MCF 10A (cell line): ENCODE measurements at regions not wholly inside any gene's neighbourhood (a gene's known extent, or its start where the extent isn't known, plus 50 kb on each side); places are given as distances from the start of the nearest gene placed in this dataset.

Experiments
- BruUV-seq: library from RNA; stranded (reverse); fragments of 400-500 nt; replicated peaks from 2 replicates; lab custom pipeline; 2021; lab: Mats Ljungman, UMichigan
- CTCF ChIA-PET: fragments of 300-600 bp; sonication (Branson Sonifier 250); formaldehyde crosslinking; extraction: SDS; loops from one replicate; lab custom pipeline; 2021; ENCODE audit warnings: antibody characterized with exemption, inconsistent platforms; lab: Yijun Ruan, JAX
- POLR2A ChIA-PET: fragments of 300-600, 350-650 bp; sonication (Branson Sonifier 250); formaldehyde crosslinking; extraction: SDS; loops from one replicate; lab custom pipeline; 2020; ENCODE audit warnings: antibody characterized with exemption, inconsistent platforms; lab: Yijun Ruan, JAX
- DNase-seq: peaks from one replicate; pipeline ENCODE4 v3.0.0-alpha.2; 2018; ENCODE audit not compliant: unreplicated experiment
- H3K27ac Mint-ChIP-seq: one replicate; pipeline ENCODE4 v1.8.0; 2022; ENCODE audit warnings: mild to moderate bottlenecking, low read depth, mixed read lengths; ENCODE audit not compliant: unreplicated experiment
- H3K27me3 Mint-ChIP-seq: one replicate; pipeline ENCODE4 v1.8.0; 2022; ENCODE audit warnings: mixed read lengths; ENCODE audit not compliant: insufficient read depth, unreplicated experiment
- H3K36me3 Mint-ChIP-seq: one replicate; pipeline ENCODE4 v1.8.0; 2022; ENCODE audit warnings: mild to moderate bottlenecking, moderate library complexity, mixed read lengths; ENCODE audit not compliant: insufficient read depth, unreplicated experiment
- H3K4me1 Mint-ChIP-seq: one replicate; pipeline ENCODE4 v1.8.0; 2022; ENCODE audit warnings: mixed read lengths; ENCODE audit not compliant: insufficient read depth, unreplicated experiment
- H3K4me3 Mint-ChIP-seq: one replicate; pipeline ENCODE4 v1.8.0; 2022; ENCODE audit warnings: mild to moderate bottlenecking, moderate library complexity, mixed read lengths; ENCODE audit not compliant: unreplicated experiment
- H3K9me3 Mint-ChIP-seq: one replicate; pipeline ENCODE4 v1.8.0; 2022; ENCODE audit warnings: mixed read lengths; ENCODE audit not compliant: unreplicated experiment
- CTCF ChIP-seq: fragments of 200-600 bp; IDR thresholded peaks from one replicate; pipeline ENCODE4 v1.8.0; 2022; ENCODE audit warnings: antibody characterized with exemption, mild to moderate bottlenecking; ENCODE audit not compliant: unreplicated experiment
- intact Hi-C: fragments of 100-400 bp; cut with micrococcal nuclease; formaldehyde crosslinking; loops from 2 replicates; pipeline ENCODE4 v1.14.1; 2022

GRCh38 chr5:86881493-86882090 lies 263.9 kb downstream of the COX7C start:
- H3K9me3 Mint-ChIP-seq, result no peaks in the 10 kb centered on the region
- BruUV-seq, result no TSS peak
- no peak for TF ChIP-seq CTCF
- ChIA-PET POLR2A (no interaction called here), CTCF (interaction anchor here (2.8 kb wide), 1 partner anchor 130 kb away, joined by 21 read pairs; no protein-coding TSS in a partner anchor)
- intact Hi-C loops, result loop anchor here (1.0 kb wide), 2 partner anchors 87 to 132 kb away; no protein-coding TSS in a partner anchor
- no peak overlapping the region for H3K4me3 Mint-ChIP-seq
- no peaks in the 10 kb centered on the region for H3K36me3 Mint-ChIP-seq
- no peak overlapping the region for H3K27ac Mint-ChIP-seq
- DNase-seq, result no peak
- H3K4me1 Mint-ChIP-seq, result no peaks in the 10 kb centered on the region
- peaks cover 75% of the 10 kb centered on the region for H3K27me3 Mint-ChIP-seq

- ChIA-PET CTCF (no interaction called here), POLR2A (interaction anchor here (0.6 kb wide), 1 partner anchor 267 kb away, joined by 3 read pairs; the partner anchor contains the start of gene COX7C)
- no peak for TF ChIP-seq CTCF
- no TSS peak for BruUV-seq
- Mint-ChIP-seq H3K27me3 (peaks cover 54% of the 10 kb centered on the region), H3K9me3 (no peaks in the 10 kb centered on the region), H3K4me1 (no peaks in the 10 kb centered on the region), H3K36me3 (no peaks in the 10 kb centered on the region), H3K4me3 (no peak overlapping the region), H3K27ac (no peak overlapping the region)
- no peak for DNase-seq
- intact Hi-C loops, result no loop called here
Measured at GRCh38 chr5:86884608-86885007, 266.9 kb downstream of the COX7C start.

- Mint-ChIP-seq H3K4me3 (no peak overlapping the region), H3K4me1 (no peaks in the 10 kb centered on the region), H3K36me3 (no peaks in the 10 kb centered on the region), H3K9me3 (no peaks in the 10 kb centered on the region), H3K27me3 (peaks cover 50% of the 10 kb centered on the region), H3K27ac (no peak overlapping the region)
- POLR2A ChIA-PET, result no interaction called here
- intact Hi-C loops, result no loop called here
- DNase-seq, result no peak
- TF ChIP-seq CTCF, result no peak
- CTCF ChIA-PET, result no interaction called here
- no TSS peak for BruUV-seq
Measured at GRCh38 chr5:86885011-86885410, 267.3 kb downstream of the COX7C start.

- ChIA-PET CTCF (no interaction called here), POLR2A (no interaction called here)
- BruUV-seq, result no TSS peak
- Mint-ChIP-seq H3K9me3 (no peaks in the 10 kb centered on the region), H3K4me3 (no peak overlapping the region), H3K36me3 (no peaks in the 10 kb centered on the region), H3K27me3 (peaks cover 50% of the 10 kb centered on the region), H3K4me1 (no peaks in the 10 kb centered on the region), H3K27ac (no peak overlapping the region)
- intact Hi-C loops, result no loop called here
- no peak for TF ChIP-seq CTCF
- DNase-seq, result no peak
Measured at GRCh38 chr5:86885489-86886230, 267.9 kb downstream of the COX7C start.
